H1 (cell line): ENCODE measurements at regions not wholly inside any gene's neighbourhood (a gene's known extent, or its start where the extent isn't known, plus 50 kb on each side); places are given as distances from the start of the nearest gene placed in this dataset.

Experiments used
- CTCF ChIA-PET: fragments of 300-600 bp; sonication (Branson Sonifier 250); formaldehyde crosslinking; loops from one replicate; lab custom pipeline; 2021; ENCODE audit not compliant: partially characterized antibody; lab: Charles Lee
- POLR2A ChIA-PET: fragments of 300-600 bp; sonication (Branson Sonifier 250); formaldehyde crosslinking; loops from one replicate; lab custom pipeline; 2021; ENCODE audit warnings: inconsistent platforms; ENCODE audit not compliant: partially characterized antibody; lab: Charles Lee
- DNase-seq, 2 experiments: peaks; one replicate each; pipeline versions ENCODE4 v3.0.0 to v3.0.0-alpha.2; 2010 to 2022; ENCODE audit warnings: low spot score in 2 of 2, low read depth in 1 of 2, mixed read lengths in 1 of 2
- FAIRE-seq: peaks from 2 replicates; lab custom pipeline; 2011; peaks lifted over from hg19 to GRCh38; lab: Jason Lieb, UNC
- H2AFZ ChIP-seq: 2 replicates; pipeline ENCODE4 v1.8.1; 2012; ENCODE audit warnings: low read length, inconsistent platforms
- H2AK5ac ChIP-seq: 2 replicates; pipeline ENCODE4 v1.6.1; 2013; ENCODE audit warnings: low read depth, low read length
- H2BK120ac ChIP-seq: replicated peaks from 2 replicates; pipeline ENCODE3; 2013; ENCODE audit warnings: low read depth, low read length, inconsistent platforms
- H2BK12ac ChIP-seq: 2 replicates; pipeline ENCODE4 v1.6.1; 2013; ENCODE audit warnings: low read depth, low read length
- H2BK15ac ChIP-seq: 2 replicates; pipeline ENCODE4 v1.6.1; 2013; ENCODE audit warnings: low read length
- H2BK20ac ChIP-seq: 2 replicates; pipeline ENCODE4 v1.6.1; 2013; ENCODE audit warnings: low read length
- H2BK5ac ChIP-seq: 2 replicates; pipeline ENCODE4 v1.6.1; 2013; ENCODE audit warnings: low read depth, low read length
- H3K14ac ChIP-seq: 2 replicates; pipeline ENCODE4 v1.6.1; 2013; ENCODE audit warnings: inconsistent platforms; ENCODE audit not compliant: insufficient read length
- H3K18ac ChIP-seq: 2 replicates; pipeline ENCODE4 v1.6.1; 2013; ENCODE audit warnings: low read length; ENCODE audit errors: extremely low read depth
- H3K23ac ChIP-seq: 2 replicates; pipeline ENCODE4 v1.6.1; 2013; ENCODE audit warnings: inconsistent platforms; ENCODE audit not compliant: insufficient read length
- H3K23me2 ChIP-seq: 2 replicates; pipeline ENCODE4 v1.6.1; 2013; ENCODE audit warnings: low read depth, low read length
- H3K27ac ChIP-seq: 2 replicates; pipeline ENCODE4 v1.6.1; 2011; ENCODE audit warnings: low read depth, low read length, inconsistent platforms
- H3K27me3 ChIP-seq, 4 experiments: replicated peaks in 1 of 4; 1 replicate in 1 of 4; 2 replicates in 3 of 4; pipeline versions ENCODE4 v1.6.1 to v1.8.1; 2011 to 2013; ENCODE audit warnings: low read length in 3 of 4, mild to moderate bottlenecking in 3 of 4, inconsistent platforms in 2 of 4, mixed read lengths in 2 of 4, moderate library complexity in 1 of 4; ENCODE audit not compliant: control insufficient read depth in 3 of 4, insufficient read depth in 3 of 4; ENCODE audit errors: extremely low read depth in 1 of 4
- H3K36me3 ChIP-seq, 4 experiments: 2 replicates each; pipeline versions ENCODE4 v1.6.1 to v1.8.1; 2011 to 2013; ENCODE audit warnings: mild to moderate bottlenecking in 4 of 4, low read length in 3 of 4, moderate library complexity in 2 of 4, control low read depth in 1 of 4, inconsistent platforms in 1 of 4; ENCODE audit not compliant: insufficient read depth in 4 of 4, control insufficient read depth in 2 of 4
- H3K4ac ChIP-seq: replicated peaks from 2 replicates; pipeline ENCODE3; 2013; ENCODE audit warnings: low read length, low read depth, mixed read lengths, inconsistent platforms; ENCODE audit not compliant: insufficient read length
- H3K4me1 ChIP-seq, 4 experiments: replicated peaks in 1 of 4; 1 replicate in 1 of 4; 2 replicates in 3 of 4; pipeline versions ENCODE4 v1.6.1 to v1.8.1; 2011 to 2013; ENCODE audit warnings: low read length in 3 of 4, inconsistent platforms in 2 of 4, mixed read lengths in 1 of 4; ENCODE audit not compliant: insufficient read depth in 4 of 4, control insufficient read depth in 3 of 4
- H3K4me2 ChIP-seq, 2 experiments: 2 replicates each; pipeline versions ENCODE4 v1.6.1 to v1.8.1; 2011 to 2013; ENCODE audit warnings: low read depth in 2 of 2, low read length in 2 of 2, control low read depth in 1 of 2, inconsistent platforms in 1 of 2, mild to moderate bottlenecking in 1 of 2; ENCODE audit not compliant: insufficient read depth in 1 of 2
- H3K4me3 ChIP-seq, 4 experiments: fragments of 200-600, 300-600 bp in 1 of 4; sonication (generic), shearing (Covaris generic), sonication (Bioruptor Twin) in 1 of 4; 2 replicates each; pipeline versions ENCODE4 v1.5.1 to v1.8.1; 2011 to 2016; ENCODE audit warnings: low read length in 4 of 4, low read depth in 3 of 4, control low read depth in 2 of 4, inconsistent platforms in 2 of 4, mild to moderate bottlenecking in 2 of 4, mixed read lengths in 1 of 4, moderate library complexity in 1 of 4; ENCODE audit not compliant: insufficient read depth in 2 of 4; ENCODE audit errors: extremely low read depth in 1 of 4
- H3K56ac ChIP-seq: replicated peaks from 2 replicates; pipeline ENCODE3; 2013; ENCODE audit warnings: low read depth, mild to moderate bottlenecking, mixed read lengths, low read length, inconsistent platforms; ENCODE audit not compliant: insufficient read length
- H3K79me1 ChIP-seq: 2 replicates; pipeline ENCODE4 v1.6.1; 2013; ENCODE audit warnings: low read depth, low read length, control low read depth
- H3K79me2 ChIP-seq, 2 experiments: 2 replicates each; pipeline versions ENCODE4 v1.6.1 to v1.8.1; 2012 to 2013; ENCODE audit warnings: low read length in 2 of 2, mild to moderate bottlenecking in 2 of 2, inconsistent platforms in 1 of 2; ENCODE audit not compliant: insufficient read depth in 2 of 2, control insufficient read depth in 1 of 2
- H3K9ac ChIP-seq, 4 experiments: replicated peaks in 1 of 4; 1 replicate in 1 of 4; 2 replicates in 3 of 4; pipeline versions ENCODE4 v1.6.1 to v1.8.1; 2011 to 2013; ENCODE audit warnings: low read depth in 3 of 4, low read length in 3 of 4, control low read depth in 2 of 4, mild to moderate bottlenecking in 2 of 4, moderate library complexity in 2 of 4, inconsistent platforms in 1 of 4; ENCODE audit errors: extremely low read depth in 1 of 4
- H3K9me3 ChIP-seq, 2 experiments: 2 replicates each; pipeline versions ENCODE4 v1.6.1 to v1.8.1; 2012 to 2013; ENCODE audit warnings: mild to moderate bottlenecking in 2 of 2, moderate library complexity in 2 of 2, control low read depth in 1 of 2, inconsistent platforms in 1 of 2, low read depth in 1 of 2, low read length in 1 of 2, mixed read lengths in 1 of 2; ENCODE audit not compliant: insufficient read depth in 2 of 2
- H4K20me1 ChIP-seq, 2 experiments: replicated peaks in 1 of 2; 2 replicates each; pipeline versions ENCODE3 to v1.8.1; 2011 to 2013; ENCODE audit warnings: inconsistent platforms in 2 of 2, low read length in 2 of 2, mild to moderate bottlenecking in 1 of 2; ENCODE audit not compliant: insufficient read depth in 2 of 2, control insufficient read depth in 1 of 2
- H4K5ac ChIP-seq: 2 replicates; pipeline ENCODE4 v1.6.1; 2013; ENCODE audit warnings: low read length, low read depth, mixed read lengths, inconsistent platforms; ENCODE audit not compliant: insufficient read length
- H4K8ac ChIP-seq: 2 replicates; pipeline ENCODE4 v1.8.0; 2013; ENCODE audit warnings: mild to moderate bottlenecking, moderate library complexity, low read length, inconsistent platforms; ENCODE audit not compliant: insufficient read depth; ENCODE audit errors: extremely low read depth
- H4K91ac ChIP-seq: replicated peaks from 2 replicates; pipeline ENCODE3; 2013; ENCODE audit warnings: low read length, mixed read lengths, inconsistent platforms; ENCODE audit not compliant: insufficient read length
- ATF2 ChIP-seq: IDR thresholded peaks from 2 replicates; pipeline ENCODE4 v1.6.1; 2012; ENCODE audit warnings: low read length, inconsistent platforms
- ATF3 ChIP-seq: IDR thresholded peaks from 2 replicates; pipeline ENCODE4 v1.6.1; 2011; ENCODE audit warnings: low read depth, mild to moderate bottlenecking, low read length; ENCODE audit not compliant: insufficient read depth
- BRCA1 ChIP-seq: IDR thresholded peaks from 2 replicates; pipeline ENCODE4 v1.6.1; 2012; ENCODE audit warnings: low read depth, low read length, improper control_type of control experiment
- CBX5 ChIP-seq: fragments of 300-800, 300-1000 bp; sonication (generic); IDR thresholded peaks from 2 replicates; pipeline ENCODE4 v1.7.1; 2016; ENCODE audit warnings: antibody characterized with exemption, low read length, low read depth
- EZH2 ChIP-seq: fragments of 200-600 bp; sonication (generic); IDR thresholded peaks from 2 replicates; pipeline ENCODE4 v1.7.1; 2012; ENCODE audit warnings: low read depth, mild to moderate bottlenecking, moderate library complexity, low read length, inconsistent platforms; ENCODE audit not compliant: severe bottlenecking
- FOSL1 ChIP-seq: IDR thresholded peaks from 2 replicates; pipeline ENCODE4 v1.6.1; 2011; ENCODE audit warnings: mild to moderate bottlenecking, low read depth, low read length, moderate library complexity; ENCODE audit not compliant: insufficient read depth
- GTF2F1 ChIP-seq: IDR thresholded peaks from 2 replicates; pipeline ENCODE4 v1.6.1; 2012; ENCODE audit warnings: low read depth, low read length, improper control_type of control experiment, borderline replicate concordance
- HDAC2 ChIP-seq, 2 experiments: fragments of 300-600 bp in 1 of 2; sonication (generic) in 1 of 2; IDR thresholded peaks; 2 replicates each; pipeline ENCODE4 v1.6.1; 2011 to 2012; ENCODE audit warnings: low read depth in 2 of 2, low read length in 2 of 2, mild to moderate bottlenecking in 2 of 2, moderate library complexity in 2 of 2, borderline replicate concordance in 1 of 2, inconsistent platforms in 1 of 2
- RXRA ChIP-seq: IDR thresholded peaks from 2 replicates; pipeline ENCODE4 v1.6.1; 2011; ENCODE audit warnings: low read depth, mild to moderate bottlenecking, low read length, moderate library complexity; ENCODE audit not compliant: insufficient read depth
- TEAD4 ChIP-seq: IDR thresholded peaks from 2 replicates; pipeline ENCODE4 v1.6.1; 2012; ENCODE audit warnings: low read depth, low read length, inconsistent platforms, mixed read lengths
- YY1 ChIP-seq: IDR thresholded peaks from 2 replicates; pipeline ENCODE4 v1.6.1; 2011; ENCODE audit warnings: low read depth, mild to moderate bottlenecking, low read length
- whole genome bisulfite sequencing, 2 experiments: shearing (Covaris generic) in 1 of 2; methylation state at CpG; one replicate each; pipeline versions ENCODE4 v1.1.6 to v1.1.7; 2013 to 2015; ENCODE audit warnings: low lambda C conversion rate in 2 of 2, mixed read lengths in 2 of 2, inconsistent platforms in 1 of 2, low coverage in 1 of 2, missing lambda C conversion rate in 1 of 2; ENCODE audit not compliant: insufficient replicate concordance in 2 of 2, insufficient coverage in 1 of 2, insufficient read length in 1 of 2; ENCODE audit errors: extremely low coverage in 1 of 2, missing lambda C conversion rate in 1 of 2; 5-methylcytosine and 5-hydroxymethylcytosine counted together

- H2AFZ ChIP-seq = no peak overlapping the region
- no peak overlapping the region for H4K91ac ChIP-seq
- no peak overlapping the region for H3K9ac ChIP-seq
- no peaks in the 10 kb centered on the region for H3K9me3 ChIP-seq
- H4K8ac ChIP-seq = no peak overlapping the region
- H3K27me3 ChIP-seq = no peaks in the 10 kb centered on the region
- DNase-seq (no peak), FAIRE-seq (no peak)
- H2BK15ac ChIP-seq = no peak overlapping the region
- no peak overlapping the region for H2BK120ac ChIP-seq
- no peak overlapping the region for H2BK20ac ChIP-seq
- H3K4me2 ChIP-seq = no peak overlapping the region
- H3K14ac ChIP-seq = no peak overlapping the region
- no peak overlapping the region for H2BK5ac ChIP-seq
- H4K5ac ChIP-seq = no peak overlapping the region
- H3K27ac ChIP-seq = no peak overlapping the region
- H2AK5ac ChIP-seq = no peak overlapping the region
- no peaks in the 10 kb centered on the region for H3K36me3 ChIP-seq
- no peaks in the 10 kb centered on the region for H3K79me2 ChIP-seq
- WGBS, 2 experiments = 84% methylated on average over 13 of the region's 13 CpGs; no CpG with 5 or more reads in 1 of the 2 experiments
- no peak overlapping the region for H3K4me3 ChIP-seq
- H3K23ac ChIP-seq = no peak overlapping the region
- TF ChIP-seq HDAC2 (IDR thresholded peaks at IDR 0.05; ENCODE audit: borderline replicate concordance in 1 of 2, low read depth in 2 of 2, low read length in 2 of 2) (no peak), CBX5 (no peak), FOSL1 (no peak), YY1 (no peak), ATF3 (no peak), ATF2 (no peak), EZH2 (no peak), BRCA1 (no peak), GTF2F1 (no peak), TEAD4 (no peak), RXRA (no peak)
- TF ChIP-seq, all 59 proteins: peak for 0
- H3K23me2 ChIP-seq = no peaks in the 10 kb centered on the region
- no peak overlapping the region for H2BK12ac ChIP-seq
- ChIA-PET POLR2A (no interaction called here), CTCF (no interaction called here)
- H3K56ac ChIP-seq = no peak overlapping the region
- H3K18ac ChIP-seq = no peak overlapping the region
- no peaks in the 10 kb centered on the region for H3K79me1 ChIP-seq
- 0 out of 7 replicates have a peak, but pooled peaks cover 0 to 4% (median 0%) of the 10 kb centered on the region in 4 experiments for H3K4me1 ChIP-seq
- no peaks in the 10 kb centered on the region for H4K20me1 ChIP-seq
- H3K4ac ChIP-seq = no peak overlapping the region
Observed at GRCh38 chr10:130411496-130412085, 275.4 kb downstream of the GLRX3 start.
